K562 (cell line): ENCODE measurements at regions not wholly inside any gene's neighbourhood (a gene's known extent, or its start where the extent isn't known, plus 50 kb on each side); places are given as distances from the start of the nearest gene placed in this dataset.

Experiments used
- HDGF ChIP-seq: fragments of 450-650 bp; IDR thresholded peaks from 2 replicates; pipeline ENCODE4 v1.6.1; 2016
- HEY1 ChIP-seq: fragments of 250-450 bp; sonication (Bioruptor Pico); IDR thresholded peaks from 2 replicates; pipeline ENCODE4 v1.5.0; 2020; ENCODE audit warnings: mild to moderate bottlenecking, moderate library complexity, borderline replicate concordance
- ID3 ChIP-seq, 2 experiments: fragments of 250-450 bp in 1 of 2; fragments of 450-650 bp in 1 of 2; sonication (Bioruptor Pico) in 1 of 2; IDR thresholded peaks; 2 replicates each; pipeline versions ENCODE4 v1.6.1 to v1.8.0; 2016 to 2021; ENCODE audit warnings: mild to moderate bottlenecking in 2 of 2, moderate library complexity in 2 of 2, missing compliant biosample characterization in 1 of 2, missing genetic modification characterization in 1 of 2
- JUND ChIP-seq, 2 experiments: IDR thresholded peaks; 2 replicates in 1 of 2; 3 replicates in 1 of 2; pipeline ENCODE4 v1.6.1; 2011; ENCODE audit warnings: borderline replicate concordance in 2 of 2, low read depth in 2 of 2, low read length in 2 of 2, improper control_type of control experiment in 1 of 2, missing biosample characterization in 1 of 2, missing genetic modification characterization in 1 of 2, missing genetic modification reagents in 1 of 2
- KLF16 ChIP-seq: IDR thresholded peaks from 2 replicates; pipeline ENCODE4 v1.6.1; 2016; ENCODE audit warnings: antibody characterized with exemption
- MCM3 ChIP-seq: fragments of 450-650 bp; IDR thresholded peaks from 2 replicates; pipeline ENCODE4 v1.6.1; 2016
- MCM5 ChIP-seq: fragments of 450-650 bp; IDR thresholded peaks from 2 replicates; pipeline ENCODE4 v1.6.1; 2016; ENCODE audit warnings: low read depth
- NBN ChIP-seq: fragments of 450-650 bp; IDR thresholded peaks from 2 replicates; pipeline ENCODE4 v1.6.1; 2016; ENCODE audit warnings: low read depth, mild to moderate bottlenecking
- PKNOX1 ChIP-seq: fragments of 450-650 bp; IDR thresholded peaks from 2 replicates; pipeline ENCODE4 v1.6.1; 2016
- POLR2H ChIP-seq: IDR thresholded peaks from 2 replicates; pipeline ENCODE4 v1.6.1; 2016; ENCODE audit warnings: missing genetic modification characterization, low read depth, mild to moderate bottlenecking, control low read depth, missing compliant biosample characterization, moderate library complexity
- RBBP5 ChIP-seq: fragments of 200-600 bp; sonication (generic); IDR thresholded peaks from 2 replicates; pipeline ENCODE4 v1.6.1; 2012; ENCODE audit warnings: borderline replicate concordance, mild to moderate bottlenecking, low read length, control low read depth, inconsistent platforms; ENCODE audit not compliant: insufficient read depth, poor library complexity, severe bottlenecking
- STAT5B ChIP-seq: fragments of 250-450 bp; sonication (Bioruptor Pico); IDR thresholded peaks from 2 replicates; pipeline ENCODE4 v1.8.0; 2021; ENCODE audit warnings: mild to moderate bottlenecking, inconsistent platforms
- TRIM25 ChIP-seq: fragments of 450-650 bp; IDR thresholded peaks from 2 replicates; pipeline ENCODE4 v1.7.0; 2016; ENCODE audit warnings: borderline replicate concordance
- USF1 ChIP-seq: sonication (generic); formaldehyde crosslinking; IDR thresholded peaks from 2 replicates; pipeline ENCODE4 v1.9.0; 2022; ENCODE audit warnings: mild to moderate bottlenecking, missing genetic modification reagents
- VEZF1 ChIP-seq: fragments of 200-800 bp; sonication (Bioruptor generic); IDR thresholded peaks from 2 replicates; pipeline ENCODE4 v1.6.1; 2017; ENCODE audit warnings: missing genetic modification characterization, missing compliant biosample characterization
- ZKSCAN8 ChIP-seq: fragments of 200-800 bp; sonication (Bioruptor generic); IDR thresholded peaks from 2 replicates; pipeline ENCODE4 v1.6.1; 2016; ENCODE audit warnings: missing genetic modification characterization, missing compliant biosample characterization
- ZNF253 ChIP-seq: fragments of 250-450 bp; sonication (Bioruptor Pico); conservative IDR thresholded peaks from 2 replicates; pipeline ENCODE4 v1.6.1; 2021; ENCODE audit warnings: mild to moderate bottlenecking
- ZNF586 ChIP-seq: fragments of 450-650 bp; formaldehyde crosslinking; conservative IDR thresholded peaks from 2 replicates; pipeline ENCODE4 v1.4.0; 2020; ENCODE audit warnings: mild to moderate bottlenecking, moderate library complexity
- ZNF79 ChIP-seq: fragments of 250-450 bp; sonication (Bioruptor Pico); IDR thresholded peaks from 2 replicates; pipeline ENCODE4 v1.4.0; 2020; ENCODE audit warnings: low read depth, mild to moderate bottlenecking, moderate library complexity
- TF ChIP-seq, protein P1 (sequence below): IDR thresholded peaks from 2 replicates; pipeline ENCODE4 v1.6.1; 2014; ENCODE audit warnings: antibody characterized with exemption
- TF ChIP-seq, protein P2 (sequence below): sonication (generic); IDR thresholded peaks from 2 replicates; pipeline ENCODE4 v1.6.1; 2016

GRCh38 chr12:93098077-93098476, 169.0 kb upstream of the EEA1 start (continued):
- TF ChIP-seq MCM3 (no peak), PKNOX1 (no peak), MCM5 (no peak), ID3 (CRISPR knock-in tag; IDR thresholded peaks at IDR 0.05) (no peak), ID3 (tag; IDR thresholded peaks at IDR 0.05) (no peak), JUND (IDR thresholded peaks at IDR 0.05; ENCODE audit: borderline replicate concordance, low read depth, low read length) (no peak), JUND (tag; IDR thresholded peaks at IDR 0.05; ENCODE audit: borderline replicate concordance, low read depth, low read length) (no peak), TRIM25 (no peak), ZNF79 (CRISPR knock-in tag) (no peak), KLF16 (no peak), VEZF1 (CRISPR knock-in tag) (peak; percentile 16; the same call in 1 of the 2 replicates), HEY1 (CRISPR knock-in tag) (no peak), RBBP5 (no peak), ZNF253 (CRISPR knock-in tag) (no peak), HDGF (0 out of 2 replicates have a peak, but pooled peaks have one; percentile 52), POLR2H (tag) (peak; percentile 18; the same call in 1 of the 2 replicates), NBN (no peak), STAT5B (CRISPR knock-in tag) (no peak), ZKSCAN8 (0 out of 2 replicates have a peak, but pooled peaks have one; percentile 36), ZNF586 (CRISPR knock-in tag) (no peak), USF1 (no peak)
- TF ChIP-seq, protein P1, sequence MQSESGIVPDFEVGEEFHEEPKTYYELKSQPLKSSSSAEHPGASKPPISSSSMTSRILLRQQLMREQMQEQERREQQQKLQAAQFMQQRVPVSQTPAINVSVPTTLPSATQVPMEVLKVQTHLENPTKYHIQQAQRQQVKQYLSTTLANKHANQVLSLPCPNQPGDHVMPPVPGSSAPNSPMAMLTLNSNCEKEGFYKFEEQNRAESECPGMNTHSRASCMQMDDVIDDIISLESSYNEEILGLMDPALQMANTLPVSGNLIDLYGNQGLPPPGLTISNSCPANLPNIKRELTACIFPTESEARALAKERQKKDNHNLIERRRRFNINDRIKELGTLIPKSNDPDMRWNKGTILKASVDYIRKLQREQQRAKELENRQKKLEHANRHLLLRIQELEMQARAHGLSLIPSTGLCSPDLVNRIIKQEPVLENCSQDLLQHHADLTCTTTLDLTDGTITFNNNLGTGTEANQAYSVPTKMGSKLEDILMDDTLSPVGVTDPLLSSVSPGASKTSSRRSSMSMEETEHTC, result no peak
- TF ChIP-seq, protein P2, sequence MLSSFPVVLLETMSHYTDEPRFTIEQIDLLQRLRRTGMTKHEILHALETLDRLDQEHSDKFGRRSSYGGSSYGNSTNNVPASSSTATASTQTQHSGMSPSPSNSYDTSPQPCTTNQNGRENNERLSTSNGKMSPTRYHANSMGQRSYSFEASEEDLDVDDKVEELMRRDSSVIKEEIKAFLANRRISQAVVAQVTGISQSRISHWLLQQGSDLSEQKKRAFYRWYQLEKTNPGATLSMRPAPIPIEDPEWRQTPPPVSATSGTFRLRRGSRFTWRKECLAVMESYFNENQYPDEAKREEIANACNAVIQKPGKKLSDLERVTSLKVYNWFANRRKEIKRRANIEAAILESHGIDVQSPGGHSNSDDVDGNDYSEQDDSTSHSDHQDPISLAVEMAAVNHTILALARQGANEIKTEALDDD, result no peak
